H9 (cell line): ENCODE measurements at regions not wholly inside any gene's neighbourhood (a gene's known extent, or its start where the extent isn't known, plus 50 kb on each side); places are given as distances from the start of the nearest gene placed in this dataset.

Source experiments
- DNase-seq: peaks from one replicate; pipeline ENCODE4 v3.0.0-alpha.2; 2017
- H2AFZ ChIP-seq: one replicate; pipeline ENCODE4 v1.6.1; 2013; ENCODE audit warnings: mild to moderate bottlenecking, low read length, control low read depth, moderate library complexity
- H2AK5ac ChIP-seq: 2 replicates; pipeline ENCODE4 v1.6.1; 2013; ENCODE audit warnings: low read length, control low read depth, mixed read lengths; ENCODE audit not compliant: insufficient read length
- H2BK120ac ChIP-seq: one replicate; pipeline ENCODE4 v1.6.1; 2013; ENCODE audit warnings: low read depth, mild to moderate bottlenecking, low read length, control low read depth, inconsistent platforms; ENCODE audit not compliant: poor library complexity, severe bottlenecking
- H2BK12ac ChIP-seq: 2 replicates; pipeline ENCODE4 v1.6.1; 2013; ENCODE audit warnings: low read length, control low read depth, mixed read lengths, low read depth; ENCODE audit not compliant: insufficient read length
- H2BK15ac ChIP-seq: 2 replicates; pipeline ENCODE4 v1.6.1; 2013; ENCODE audit warnings: low read depth, low read length, control low read depth
- H2BK20ac ChIP-seq: one replicate; pipeline ENCODE4 v1.6.1; 2013; ENCODE audit warnings: low read depth, mild to moderate bottlenecking, low read length, control low read depth, inconsistent platforms; ENCODE audit not compliant: poor library complexity, severe bottlenecking
- H2BK5ac ChIP-seq: 2 replicates; pipeline ENCODE4 v1.6.1; 2013; ENCODE audit warnings: low read length, control low read depth, mixed read lengths; ENCODE audit not compliant: insufficient read length
- H3K14ac ChIP-seq: 2 replicates; pipeline ENCODE4 v1.6.1; 2013; ENCODE audit warnings: low read length, control low read depth; ENCODE audit not compliant: insufficient read depth
- H3K18ac ChIP-seq: 2 replicates; pipeline ENCODE4 v1.6.1; 2013; ENCODE audit warnings: low read depth, mild to moderate bottlenecking, mixed read lengths, low read length, control low read depth; ENCODE audit not compliant: insufficient read length
- H3K23ac ChIP-seq: 2 replicates; pipeline ENCODE4 v1.6.1; 2013; ENCODE audit warnings: low read length, control low read depth, mixed read lengths, low read depth; ENCODE audit not compliant: insufficient read length
- H3K23me2 ChIP-seq: 2 replicates; pipeline ENCODE4 v1.6.1; 2013; ENCODE audit warnings: low read depth, mild to moderate bottlenecking, mixed read lengths, low read length, control low read depth; ENCODE audit not compliant: insufficient read length, poor library complexity, severe bottlenecking
- H3K27ac ChIP-seq: 2 replicates; pipeline ENCODE4 v1.5.1; 2013; ENCODE audit warnings: low read length, control low read depth, mixed read lengths, low read depth; ENCODE audit not compliant: insufficient read length
- H3K27me3 ChIP-seq: 2 replicates; pipeline ENCODE4 v1.6.1; 2013; ENCODE audit warnings: low read length, control low read depth, inconsistent platforms; ENCODE audit not compliant: insufficient read depth
- H3K4ac ChIP-seq: 2 replicates; pipeline ENCODE4 v1.6.1; 2013; ENCODE audit warnings: low read depth, mild to moderate bottlenecking, control low read depth, inconsistent platforms, low read length, moderate library complexity
- H3K4me1 ChIP-seq: 2 replicates; pipeline ENCODE4 v1.6.1; 2013; ENCODE audit warnings: low read length, control low read depth, inconsistent platforms; ENCODE audit not compliant: insufficient read depth
- H3K4me2 ChIP-seq: 2 replicates; pipeline ENCODE4 v1.6.1; 2013; ENCODE audit warnings: low read length, control low read depth, mixed read lengths; ENCODE audit not compliant: insufficient read length, insufficient read depth
- H3K56ac ChIP-seq: 2 replicates; pipeline ENCODE4 v1.6.1; 2013; ENCODE audit warnings: low read depth, mild to moderate bottlenecking, mixed read lengths, low read length, control low read depth; ENCODE audit not compliant: insufficient read length
- H3K79me1 ChIP-seq: 2 replicates; pipeline ENCODE4 v1.6.1; 2013; ENCODE audit warnings: low read depth, mild to moderate bottlenecking, moderate library complexity, low read length, control low read depth, inconsistent platforms; ENCODE audit not compliant: insufficient read depth, poor library complexity, severe bottlenecking
- H3K79me2 ChIP-seq: 2 replicates; pipeline ENCODE4 v1.6.1; 2013; ENCODE audit warnings: low read length, control low read depth, inconsistent platforms; ENCODE audit not compliant: insufficient read depth
- H3K9ac ChIP-seq: 2 replicates; pipeline ENCODE4 v1.6.1; 2013; ENCODE audit warnings: low read length, control low read depth, mixed read lengths; ENCODE audit not compliant: insufficient read length; ENCODE audit errors: extremely low read depth
- H3K9me3 ChIP-seq: one replicate; pipeline ENCODE4 v1.6.1; 2013; ENCODE audit warnings: low read depth, low read length, inconsistent platforms; ENCODE audit not compliant: control insufficient read depth
- H3T11ph ChIP-seq: one replicate; pipeline ENCODE4 v1.6.1; 2013; ENCODE audit warnings: mild to moderate bottlenecking, low read length, control low read depth, inconsistent platforms
- H4K20me1 ChIP-seq: one replicate; pipeline ENCODE4 v1.6.1; 2013; ENCODE audit not compliant: control insufficient read depth, insufficient read length, insufficient read depth
- H4K5ac ChIP-seq: 2 replicates; pipeline ENCODE4 v1.6.1; 2013; ENCODE audit warnings: low read depth, mild to moderate bottlenecking, mixed read lengths, low read length, control low read depth; ENCODE audit not compliant: insufficient read length
- H4K8ac ChIP-seq: replicated peaks from 2 replicates; pipeline ENCODE4 v1.6.1; 2013; ENCODE audit warnings: low read length, control low read depth, mixed read lengths, low read depth; ENCODE audit not compliant: insufficient read length
- H4K91ac ChIP-seq: 2 replicates; pipeline ENCODE4 v1.6.1; 2013; ENCODE audit warnings: low read depth, mild to moderate bottlenecking, moderate library complexity, mixed read lengths, low read length, control low read depth; ENCODE audit not compliant: insufficient read length
- H3K27ac Mint-ChIP-seq, 3 experiments: 2 replicates in 2 of 3; 3 replicates in 1 of 3; pipeline ENCODE4 v1.8.0; 2020 to 2021; ENCODE audit warnings: mixed read lengths in 3 of 3, mild to moderate bottlenecking in 1 of 3, moderate library complexity in 1 of 3
- H3K27me3 Mint-ChIP-seq: 2 replicates; pipeline ENCODE4 v1.8.0; 2021; ENCODE audit warnings: low read depth, mild to moderate bottlenecking, moderate library complexity, mixed read lengths
- H3K36me3 Mint-ChIP-seq, 3 experiments: 2 replicates in 2 of 3; 3 replicates in 1 of 3; pipeline ENCODE4 v1.8.0; 2020 to 2021; ENCODE audit warnings: low read depth in 3 of 3, mixed read lengths in 3 of 3; ENCODE audit not compliant: insufficient read depth in 1 of 3
- H3K4me1 Mint-ChIP-seq, 2 experiments: 2 replicates each; pipeline ENCODE4 v1.8.0; 2020; ENCODE audit warnings: mixed read lengths in 2 of 2
- H3K4me3 Mint-ChIP-seq, 2 experiments: 2 replicates in 1 of 2; 3 replicates in 1 of 2; pipeline ENCODE4 v1.8.0; 2020 to 2021; ENCODE audit warnings: mild to moderate bottlenecking in 2 of 2, mixed read lengths in 2 of 2, moderate library complexity in 1 of 2
- H3K9me3 Mint-ChIP-seq, 2 experiments: 2 replicates in 1 of 2; 3 replicates in 1 of 2; pipeline ENCODE4 v1.8.0; 2020; ENCODE audit warnings: mild to moderate bottlenecking in 2 of 2, mixed read lengths in 2 of 2, moderate library complexity in 1 of 2
- CTCF ChIP-seq: fragments of 200-600 bp; sonication (generic); conservative IDR thresholded peaks from 3 replicates; pipeline ENCODE4 v1.8.0; 2021; ENCODE audit warnings: antibody characterized with exemption, mild to moderate bottlenecking
- WGBS: extraction: QIAGEN DNeasy Blood & Tissue Kit; methylation state at CpG from one replicate; pipeline ENCODE4 v1.1.7; 2013; ENCODE audit warnings: missing lambda C conversion rate, low lambda C conversion rate, mixed read lengths; ENCODE audit not compliant: insufficient read length; ENCODE audit errors: extremely low coverage; 5-methylcytosine and 5-hydroxymethylcytosine counted together

GRCh38 chr5:171680485-171680884 is 105.1 kb upstream of the SMIM23 start:
- TF ChIP-seq CTCF = peak; percentile 50; the same call in 2 of the 3 replicates
- no peak overlapping the region for H3K4me2 ChIP-seq
- H3K9ac ChIP-seq = no peak overlapping the region
- no peaks in the 10 kb centered on the region for H3K9me3 ChIP-seq
- H3K23me2 ChIP-seq = no peaks in the 10 kb centered on the region
- no peaks in the 10 kb centered on the region for H3K36me3 Mint-ChIP-seq
- no peaks in the 10 kb centered on the region for H3K9me3 Mint-ChIP-seq
- no peaks in the 10 kb centered on the region for H3K79me2 ChIP-seq
- H3K56ac ChIP-seq = no peak overlapping the region
- no peak overlapping the region for H4K91ac ChIP-seq
- H4K20me1 ChIP-seq = no peaks in the 10 kb centered on the region
- no peak overlapping the region for H3K27ac Mint-ChIP-seq
- peaks cover 17 to 19% of the 10 kb centered on the region in 2 experiments for H3K4me1 Mint-ChIP-seq
- DNase-seq = peak; percentile 65
- no peak overlapping the region for H2AK5ac ChIP-seq
- peaks cover 26% of the 10 kb centered on the region for H3K27me3 Mint-ChIP-seq
- no peak overlapping the region for H2AFZ ChIP-seq
- H2BK15ac ChIP-seq = no peak overlapping the region
- no peak overlapping the region for H3K18ac ChIP-seq
- no peak overlapping the region for H4K5ac ChIP-seq
- no peak overlapping the region for H3K27ac ChIP-seq
- WGBS = no CpG with 5 or more reads among the region's 6 CpGs
- H2BK12ac ChIP-seq = no peak overlapping the region
- no peak overlapping the region for H3K23ac ChIP-seq
- H2BK20ac ChIP-seq = no peak overlapping the region
- H3K4me3 Mint-ChIP-seq = no peak overlapping the region
- H3T11ph ChIP-seq = no peak overlapping the region
- H2BK5ac ChIP-seq = no peak overlapping the region
- H3K14ac ChIP-seq = no peak overlapping the region; the same call in 1 of the 2 replicates
- H3K4me1 ChIP-seq = peaks cover 2% of the 10 kb centered on the region; the same call in 1 of the 2 replicates
- no peak overlapping the region for H2BK120ac ChIP-seq
- no peak overlapping the region for H4K8ac ChIP-seq
- no peaks in the 10 kb centered on the region for H3K27me3 ChIP-seq
- no peak overlapping the region for H3K4ac ChIP-seq
- H3K79me1 ChIP-seq = no peaks in the 10 kb centered on the region
